Fibroblast of skin of left biceps (primary cell): ENCODE measurements at regions not wholly inside any gene's neighbourhood (a gene's known extent, or its start where the extent isn't known, plus 50 kb on each side); places are given as distances from the start of the nearest gene placed in this dataset.

ENCODE experiments used
- DNase-seq, 2 experiments: peaks; one replicate each; pipeline ENCODE4 v3.0.0-alpha.2; 2013; ENCODE audit warnings: low read depth in 2 of 2

DNA sequence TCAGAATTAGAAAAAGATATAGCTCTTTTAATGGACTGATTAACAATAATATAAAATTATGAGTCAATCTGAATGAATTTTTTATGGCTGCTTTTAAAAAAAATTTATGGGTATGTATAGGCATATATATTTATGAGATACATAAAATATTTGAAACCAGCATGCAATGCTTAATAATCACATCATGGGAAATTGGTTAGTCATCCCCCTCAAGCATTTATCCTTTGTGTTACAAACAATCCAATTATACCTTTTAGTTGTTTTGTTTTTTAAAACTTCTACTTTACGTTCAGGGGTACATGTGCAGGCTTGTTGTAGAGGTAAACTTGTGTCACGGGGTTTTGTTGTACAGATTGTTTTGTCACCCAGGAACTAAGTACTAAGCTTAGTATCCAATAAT lies 63.4 kb upstream of the HMGCLL1 start:
- DNase-seq = no peak

DNA sequence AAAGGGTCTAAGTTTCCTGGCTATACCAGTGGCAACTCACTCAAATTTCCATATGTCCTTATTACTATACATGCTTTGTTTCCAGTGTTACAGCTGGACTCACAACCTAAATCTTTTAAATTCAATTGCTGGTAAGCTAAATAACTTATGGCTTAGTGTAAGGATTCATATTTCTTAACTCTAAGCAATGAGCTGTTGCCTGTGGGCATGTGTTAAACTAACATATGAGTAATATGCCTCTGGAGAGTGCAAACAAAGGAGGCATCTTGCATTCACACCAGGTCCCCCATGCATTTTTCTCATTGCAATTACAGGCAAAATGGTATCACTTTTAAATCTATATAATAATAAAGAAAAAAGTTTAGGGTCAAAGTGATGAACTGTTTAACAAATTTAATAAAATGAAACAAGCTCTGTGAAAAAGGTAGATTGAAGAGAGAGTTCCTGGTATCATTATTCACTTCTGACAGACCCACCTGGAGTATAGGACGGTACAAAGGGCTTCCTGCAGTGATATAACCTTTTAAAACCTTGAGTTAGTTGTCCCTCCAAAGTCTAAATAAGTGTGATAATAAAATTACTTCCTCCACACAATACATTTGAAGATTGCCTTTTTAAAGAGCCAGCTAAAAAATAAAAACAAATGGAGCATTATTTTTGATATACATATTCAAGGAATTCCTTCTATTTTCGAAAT lies 57.6 kb upstream of the HMGCLL1 start:
- peak; percentile 2 to 6 for DNase-seq

DNA sequence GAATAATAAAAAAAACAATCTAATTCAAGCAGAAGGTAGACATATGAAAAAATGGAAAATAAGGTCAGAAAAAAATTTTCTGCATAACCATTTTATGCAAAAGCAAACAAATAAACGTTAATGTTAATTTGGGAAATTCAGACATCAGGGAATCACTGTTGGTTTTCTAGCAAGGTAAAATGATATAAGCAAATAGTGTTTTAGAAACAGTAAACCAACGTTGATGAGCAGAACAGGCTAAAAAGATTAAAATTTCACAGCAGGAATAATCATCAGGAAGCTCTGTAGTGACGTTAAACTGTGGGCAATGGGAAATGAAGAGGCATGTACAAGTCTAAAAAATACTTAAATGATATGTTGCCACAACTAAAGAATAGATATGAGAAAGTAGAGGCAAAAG lies 54.5 kb upstream of the HMGCLL1 start:
- DNase-seq = no peak

DNA sequence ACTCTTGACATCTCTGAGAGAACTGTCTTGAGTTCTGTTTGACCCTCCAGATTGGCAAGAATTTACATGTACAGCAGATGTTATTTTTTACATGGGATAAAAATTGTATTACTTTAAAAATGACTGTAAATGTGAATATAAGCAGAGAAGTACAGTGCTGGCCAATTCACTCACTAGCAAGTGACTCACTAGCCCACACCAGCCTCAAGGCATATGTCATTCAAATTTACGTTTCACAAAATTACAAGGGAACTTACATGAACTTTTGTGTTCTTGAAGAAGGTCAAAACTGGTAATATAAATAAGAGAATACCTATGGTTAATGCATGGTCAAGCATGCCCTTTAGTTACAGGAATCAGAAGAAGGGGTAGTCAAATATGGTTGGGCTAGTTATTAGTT lies 54.0 kb upstream of the HMGCLL1 start:
- DNase-seq = no peak
